ENCODE measurements at regions not wholly inside any gene's neighbourhood (a gene's known extent, or its start where the extent isn't known, plus 50 kb on each side); places are given as distances from the start of the nearest gene placed in this dataset.
"Not testable (repeated sequence)": the region's sequence is repeated elsewhere in the genome, so short reads cannot be mapped to it uniquely, and the experiment has no call there.

GRCh38 chr4:123649645-123650391 is 253.2 kb downstream of the SPRY1 start:
- peak; percentile 84 for DNase-seq (ENCODE audit: low read depth)
- TF ChIP-seq CTCF (conservative IDR thresholded peaks at IDR 0.05; ENCODE audit: low read depth, low read length): no peak
- no peak overlapping the region for H3K4me3 ChIP-seq (ENCODE audit: low read length)

- no peak for TF ChIP-seq CTCF (conservative IDR thresholded peaks at IDR 0.05; ENCODE audit: low read depth, low read length)
- no peak for DNase-seq (ENCODE audit: low read depth)
These were observed 254.5 kb downstream of the SPRY1 start for GRCh38 chr4:123651066-123651465.

GRCh38 chr4:123651536-123652180 is 255.1 kb downstream of the SPRY1 start:
- no peak for DNase-seq (ENCODE audit: low read depth)
- no peak overlapping the region for H3K4me3 ChIP-seq (ENCODE audit: low read length)
- TF ChIP-seq CTCF (conservative IDR thresholded peaks at IDR 0.05; ENCODE audit: low read depth, low read length): no peak

More at GRCh38 chr4:123651066-123651465, 254.5 kb downstream of the SPRY1 start:
- no peak overlapping the region for H3K4me3 ChIP-seq (ENCODE audit: low read length)

- no peak for DNase-seq (ENCODE audit: low read depth)
- no peak overlapping the region for H3K4me3 ChIP-seq (ENCODE audit: low read length)
- TF ChIP-seq CTCF (conservative IDR thresholded peaks at IDR 0.05; ENCODE audit: low read depth, low read length): no peak
These were observed 255.9 kb downstream of the SPRY1 start for GRCh38 chr4:123652476-123652875.

GRCh38 chr4:123653236-123653635 is 256.6 kb downstream of the SPRY1 start:
- DNase-seq (ENCODE audit: low read depth): no peak
- no peak overlapping the region for H3K4me3 ChIP-seq (ENCODE audit: low read length)
- TF ChIP-seq CTCF (conservative IDR thresholded peaks at IDR 0.05; ENCODE audit: low read depth, low read length): no peak

GRCh38 chr4:123656746-123657294 is 260.2 kb downstream of the SPRY1 start:
- DNase-seq (ENCODE audit: low read depth); H3K4me3 ChIP-seq (ENCODE audit: low read length): not testable (repeated sequence)

- not testable (repeated sequence) for H3K4me3 ChIP-seq (ENCODE audit: low read length); DNase-seq (ENCODE audit: low read depth)
These were observed 261.0 kb downstream of the SPRY1 start for GRCh38 chr4:123657606-123658005.

- TF ChIP-seq CTCF (conservative IDR thresholded peaks at IDR 0.05; ENCODE audit: low read depth, low read length): no peak
- DNase-seq (ENCODE audit: low read depth): no peak
- H3K4me3 ChIP-seq (ENCODE audit: low read length): no peak overlapping the region
These were observed 262.7 kb downstream of the SPRY1 start for GRCh38 chr4:123659262-123659661.
